ENCODE measurements at regions not wholly inside any gene's neighbourhood (a gene's known extent, or its start where the extent isn't known, plus 50 kb on each side); places are given as distances from the start of the nearest gene placed in this dataset.

DNA sequence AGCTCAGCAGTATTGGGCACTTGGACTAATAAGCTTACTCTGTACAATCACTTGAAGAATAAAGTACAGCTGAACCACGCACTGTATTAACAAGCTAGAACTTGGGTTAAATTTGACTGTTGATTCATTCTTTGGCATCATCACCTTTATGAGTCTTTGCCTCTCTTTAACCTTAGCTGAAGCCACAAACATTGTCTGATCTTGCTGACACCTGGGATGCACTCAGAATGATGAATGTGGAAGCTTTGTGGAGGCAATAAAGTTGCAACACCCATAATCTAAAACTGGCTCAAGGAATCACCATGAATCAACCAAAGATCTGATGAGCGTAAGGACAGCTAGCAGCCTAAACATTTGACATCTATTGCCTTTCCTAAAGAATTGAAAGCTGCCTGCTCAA lies 590.6 kb upstream of the SOX9 start:
- Histone ChIP-seq H3K9me2 (replicated peaks; ENCODE audit: insufficient read depth) (no peaks in the 10 kb centered on the region), H3K27me3 (peaks cover 3% of the 10 kb centered on the region), H3K36me3 (replicated peaks; ENCODE audit: insufficient read depth, low read depth) (no peaks in the 10 kb centered on the region), H4K20me1 (ENCODE audit: insufficient read depth, poor library complexity, severe bottlenecking) (no peaks in the 10 kb centered on the region), H3K9me3 (ENCODE audit: low read depth) (no peaks in the 10 kb centered on the region), H3K27ac (no peak overlapping the region), H3K4me3 (no peak overlapping the region), H3K4me1 (ENCODE audit: insufficient read depth) (no peaks in the 10 kb centered on the region), H3K4me2 (no peak overlapping the region), H3K79me2 (no peaks in the 10 kb centered on the region), H2AFZ (no peak overlapping the region)
- no peak for DNase-seq (ENCODE audit: low spot score)
- 93% methylated on average over 2 of the region's 2 CpGs for WGBS (ENCODE audit: low lambda C conversion rate, missing lambda C conversion rate)
- TF ChIP-seq, protein P1, sequence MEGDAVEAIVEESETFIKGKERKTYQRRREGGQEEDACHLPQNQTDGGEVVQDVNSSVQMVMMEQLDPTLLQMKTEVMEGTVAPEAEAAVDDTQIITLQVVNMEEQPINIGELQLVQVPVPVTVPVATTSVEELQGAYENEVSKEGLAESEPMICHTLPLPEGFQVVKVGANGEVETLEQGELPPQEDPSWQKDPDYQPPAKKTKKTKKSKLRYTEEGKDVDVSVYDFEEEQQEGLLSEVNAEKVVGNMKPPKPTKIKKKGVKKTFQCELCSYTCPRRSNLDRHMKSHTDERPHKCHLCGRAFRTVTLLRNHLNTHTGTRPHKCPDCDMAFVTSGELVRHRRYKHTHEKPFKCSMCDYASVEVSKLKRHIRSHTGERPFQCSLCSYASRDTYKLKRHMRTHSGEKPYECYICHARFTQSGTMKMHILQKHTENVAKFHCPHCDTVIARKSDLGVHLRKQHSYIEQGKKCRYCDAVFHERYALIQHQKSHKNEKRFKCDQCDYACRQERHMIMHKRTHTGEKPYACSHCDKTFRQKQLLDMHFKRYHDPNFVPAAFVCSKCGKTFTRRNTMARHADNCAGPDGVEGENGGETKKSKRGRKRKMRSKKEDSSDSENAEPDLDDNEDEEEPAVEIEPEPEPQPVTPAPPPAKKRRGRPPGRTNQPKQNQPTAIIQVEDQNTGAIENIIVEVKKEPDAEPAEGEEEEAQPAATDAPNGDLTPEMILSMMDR (IDR thresholded peaks at IDR 0.05; ENCODE audit: poor library complexity): no peak
- TF ChIP-seq EZH2phosphoT487 (IDR thresholded peaks at IDR 0.05; ENCODE audit: low read depth, severe bottlenecking, unreplicated experiment) (no peak), EZH2 (IDR thresholded peaks at IDR 0.05; ENCODE audit: borderline replicate concordance) (no peak)

DNA sequence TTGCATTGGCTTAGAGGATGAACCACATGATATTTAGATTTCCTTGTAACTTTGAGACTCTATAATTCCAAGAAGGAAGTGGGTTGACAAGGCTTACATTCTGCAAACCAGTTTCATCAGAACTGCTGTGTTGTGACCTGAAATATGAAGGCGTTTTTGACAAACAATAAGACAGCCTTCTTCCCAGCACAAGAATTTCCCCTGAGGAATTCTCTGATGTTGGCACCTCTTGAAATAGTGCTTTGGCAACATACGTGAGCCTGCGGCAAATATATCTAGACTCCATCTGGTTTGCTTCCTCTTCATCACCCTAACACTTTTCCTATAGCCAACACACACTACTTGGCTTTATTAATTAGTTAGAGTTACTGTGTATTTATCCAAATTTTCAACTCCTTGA lies 585.5 kb upstream of the SOX9 start:
- Histone ChIP-seq H3K9me2 (replicated peaks; ENCODE audit: insufficient read depth) (no peaks in the 10 kb centered on the region), H3K36me3 (replicated peaks; ENCODE audit: insufficient read depth, low read depth) (no peaks in the 10 kb centered on the region), H3K9me3 (ENCODE audit: low read depth) (no peaks in the 10 kb centered on the region), H2AFZ (no peak overlapping the region), H3K4me3 (no peak overlapping the region), H3K4me2 (no peak overlapping the region), H3K79me2 (no peaks in the 10 kb centered on the region), H3K27ac (no peak overlapping the region), H3K4me1 (ENCODE audit: insufficient read depth) (no peaks in the 10 kb centered on the region), H4K20me1 (ENCODE audit: insufficient read depth, poor library complexity, severe bottlenecking) (no peaks in the 10 kb centered on the region), H3K27me3 (peaks cover under 1% of the 10 kb centered on the region)
- TF ChIP-seq EZH2 (IDR thresholded peaks at IDR 0.05; ENCODE audit: borderline replicate concordance) (no peak), EZH2phosphoT487 (IDR thresholded peaks at IDR 0.05; ENCODE audit: low read depth, severe bottlenecking, unreplicated experiment) (no peak)
- TF ChIP-seq, protein P1 (IDR thresholded peaks at IDR 0.05; ENCODE audit: poor library complexity): no peak
- WGBS (ENCODE audit: low lambda C conversion rate, missing lambda C conversion rate): 89% methylated on average over 3 of the region's 3 CpGs
- DNase-seq (ENCODE audit: low spot score): no peak

DNA sequence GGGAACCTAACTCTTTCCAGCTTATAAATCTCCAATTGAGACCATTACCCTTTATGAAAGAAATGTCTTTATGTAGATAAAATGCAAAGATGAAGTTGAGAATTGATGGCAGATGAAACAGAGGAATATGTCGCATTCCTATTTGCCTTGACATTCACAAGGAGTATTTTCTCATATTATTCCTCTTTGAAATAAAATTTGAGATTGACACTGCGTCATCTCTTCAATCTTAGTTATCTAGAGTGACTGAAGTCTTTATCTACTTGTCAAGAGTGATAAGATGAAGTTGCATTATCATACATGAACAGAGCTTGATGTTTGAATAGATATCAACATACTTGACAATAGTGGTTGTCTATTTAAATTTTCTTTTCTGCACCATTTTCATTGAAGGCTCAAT lies 574.4 kb upstream of the SOX9 start:
- Histone ChIP-seq H3K27ac (no peak overlapping the region), H3K79me2 (no peaks in the 10 kb centered on the region), H3K27me3 (no peaks in the 10 kb centered on the region), H3K9me3 (ENCODE audit: low read depth) (no peaks in the 10 kb centered on the region), H3K4me2 (no peak overlapping the region), H4K20me1 (ENCODE audit: insufficient read depth, poor library complexity, severe bottlenecking) (no peaks in the 10 kb centered on the region), H3K9me2 (replicated peaks; ENCODE audit: insufficient read depth) (no peaks in the 10 kb centered on the region), H3K36me3 (replicated peaks; ENCODE audit: insufficient read depth, low read depth) (no peaks in the 10 kb centered on the region), H3K4me3 (no peak overlapping the region), H3K4me1 (ENCODE audit: insufficient read depth) (no peaks in the 10 kb centered on the region), H2AFZ (no peak overlapping the region)
- 65% methylated on average over 2 of the region's 2 CpGs for WGBS (ENCODE audit: low lambda C conversion rate, missing lambda C conversion rate)
- TF ChIP-seq EZH2 (IDR thresholded peaks at IDR 0.05; ENCODE audit: borderline replicate concordance): no peak
- no peak for TF ChIP-seq EZH2phosphoT487 (IDR thresholded peaks at IDR 0.05; ENCODE audit: low read depth, severe bottlenecking, unreplicated experiment)
- TF ChIP-seq, protein P1 (IDR thresholded peaks at IDR 0.05; ENCODE audit: poor library complexity): no peak
- DNase-seq (ENCODE audit: low spot score): no peak

DNA sequence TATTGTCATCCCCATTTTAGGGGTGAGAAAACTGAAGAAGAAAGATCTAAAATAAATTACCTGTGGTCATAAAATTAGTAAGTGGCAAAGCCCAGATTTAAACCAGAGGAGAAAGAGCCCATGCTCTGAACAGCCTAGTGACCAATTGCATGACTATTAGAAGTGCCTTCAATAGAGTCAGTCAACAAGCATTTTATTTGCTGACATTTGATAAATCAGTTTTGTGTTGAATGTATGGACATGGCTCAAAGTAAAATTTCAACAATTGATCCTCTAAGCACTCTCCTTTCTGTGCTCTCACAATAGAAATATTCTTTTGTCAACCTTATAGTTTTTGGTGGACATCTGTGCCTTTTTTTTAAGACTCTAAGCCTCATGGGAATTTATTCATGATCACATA lies 572.9 kb upstream of the SOX9 start:
- H3K4me3 ChIP-seq: no peak overlapping the region
- H2AFZ ChIP-seq: no peak overlapping the region
- H3K4me2 ChIP-seq: no peak overlapping the region
- H3K27ac ChIP-seq: no peak overlapping the region
- no peaks in the 10 kb centered on the region for H3K79me2 ChIP-seq
- H3K9me2 ChIP-seq (replicated peaks; ENCODE audit: insufficient read depth): no peaks in the 10 kb centered on the region
- no peaks in the 10 kb centered on the region for H3K9me3 ChIP-seq (ENCODE audit: low read depth)
- no peaks in the 10 kb centered on the region for H3K4me1 ChIP-seq (ENCODE audit: insufficient read depth)
- no peaks in the 10 kb centered on the region for H4K20me1 ChIP-seq (ENCODE audit: insufficient read depth, poor library complexity, severe bottlenecking)
- TF ChIP-seq, protein P1 (IDR thresholded peaks at IDR 0.05; ENCODE audit: poor library complexity): no peak
- TF ChIP-seq EZH2 (IDR thresholded peaks at IDR 0.05; ENCODE audit: borderline replicate concordance) (no peak), EZH2phosphoT487 (IDR thresholded peaks at IDR 0.05; ENCODE audit: low read depth, severe bottlenecking, unreplicated experiment) (no peak)
- no peaks in the 10 kb centered on the region for H3K36me3 ChIP-seq (replicated peaks; ENCODE audit: insufficient read depth, low read depth)
- no peak for DNase-seq (ENCODE audit: low spot score)
- no peaks in the 10 kb centered on the region for H3K27me3 ChIP-seq

Measured in hepatocyte (in vitro differentiated cells).